ENCODE measurements at regions not wholly inside any gene's neighbourhood (a gene's known extent, or its start where the extent isn't known, plus 50 kb on each side); places are given as distances from the start of the nearest gene placed in this dataset.

DNA sequence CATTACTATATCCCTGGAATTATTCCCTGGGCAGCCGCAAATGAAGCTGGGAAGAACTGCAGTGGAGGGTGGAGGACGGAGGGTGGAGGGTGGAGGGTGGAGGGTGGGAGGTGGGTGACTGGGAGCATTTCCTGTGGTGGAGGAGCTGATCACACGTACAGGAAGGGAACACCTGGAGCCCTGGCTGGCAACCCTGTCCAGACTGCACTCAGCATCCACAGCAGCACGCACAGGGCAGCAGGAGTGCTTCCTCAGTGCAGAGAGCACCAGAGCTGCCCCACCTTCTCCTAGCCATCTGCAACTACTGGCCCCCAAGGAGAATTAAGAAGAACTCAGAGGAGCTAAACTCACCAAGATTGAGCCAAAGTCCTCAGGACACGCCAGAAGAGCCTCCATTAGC, 249.9 kb downstream of the EIPR1 start:
- TF ChIP-seq, protein P1, sequence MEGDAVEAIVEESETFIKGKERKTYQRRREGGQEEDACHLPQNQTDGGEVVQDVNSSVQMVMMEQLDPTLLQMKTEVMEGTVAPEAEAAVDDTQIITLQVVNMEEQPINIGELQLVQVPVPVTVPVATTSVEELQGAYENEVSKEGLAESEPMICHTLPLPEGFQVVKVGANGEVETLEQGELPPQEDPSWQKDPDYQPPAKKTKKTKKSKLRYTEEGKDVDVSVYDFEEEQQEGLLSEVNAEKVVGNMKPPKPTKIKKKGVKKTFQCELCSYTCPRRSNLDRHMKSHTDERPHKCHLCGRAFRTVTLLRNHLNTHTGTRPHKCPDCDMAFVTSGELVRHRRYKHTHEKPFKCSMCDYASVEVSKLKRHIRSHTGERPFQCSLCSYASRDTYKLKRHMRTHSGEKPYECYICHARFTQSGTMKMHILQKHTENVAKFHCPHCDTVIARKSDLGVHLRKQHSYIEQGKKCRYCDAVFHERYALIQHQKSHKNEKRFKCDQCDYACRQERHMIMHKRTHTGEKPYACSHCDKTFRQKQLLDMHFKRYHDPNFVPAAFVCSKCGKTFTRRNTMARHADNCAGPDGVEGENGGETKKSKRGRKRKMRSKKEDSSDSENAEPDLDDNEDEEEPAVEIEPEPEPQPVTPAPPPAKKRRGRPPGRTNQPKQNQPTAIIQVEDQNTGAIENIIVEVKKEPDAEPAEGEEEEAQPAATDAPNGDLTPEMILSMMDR (IDR thresholded peaks at IDR 0.05): no peak
- no peak for TF ChIP-seq POLR2A (IDR thresholded peaks at IDR 0.05)

Measured in lower leg skin (tissue), 3 donors.